Caco-2 (cell line): ENCODE measurements at regions not wholly inside any gene's neighbourhood (a gene's known extent, or its start where the extent isn't known, plus 50 kb on each side); places are given as distances from the start of the nearest gene placed in this dataset.

ENCODE experiments used
- BruUV-seq: library from RNA; stranded (reverse); fragments of 400-500 nt; replicated peaks from 2 replicates; lab custom pipeline; 2021; lab: Mats Ljungman, UMichigan
- CTCF ChIA-PET: fragments of 300-600 bp; sonication (Branson Sonifier 250); formaldehyde crosslinking; loops from one replicate; lab custom pipeline; 2022; ENCODE audit warnings: antibody characterized with exemption; lab: Charles Lee
- POLR2A ChIA-PET: fragments of 300-600 bp; sonication (Branson Sonifier 250); formaldehyde crosslinking; loops from one replicate; lab custom pipeline; 2022; ENCODE audit warnings: antibody characterized with exemption; lab: Charles Lee
- DNase-seq, 2 experiments: peaks; one replicate each; pipeline versions ENCODE4 v3.0.0 to v3.0.0-alpha.2; 2020 to 2022
- H3K27me3 ChIP-seq: replicated peaks from 2 replicates; pipeline ENCODE4 v1.6.0; 2011; ENCODE audit warnings: low read length; ENCODE audit not compliant: control insufficient read depth, insufficient read depth
- H3K36me3 ChIP-seq: 2 replicates; pipeline ENCODE4 v1.5.1; 2011; ENCODE audit warnings: low read length; ENCODE audit not compliant: control insufficient read depth, insufficient read depth
- H3K4me1 ChIP-seq: fragments of 250-450 bp; sonication (Bioruptor Pico); 2 replicates; pipeline ENCODE4 v1.5.1; 2020; ENCODE audit warnings: mild to moderate bottlenecking
- H3K4me3 ChIP-seq: 2 replicates; pipeline ENCODE4 v1.5.1; 2011; ENCODE audit warnings: low read depth, mild to moderate bottlenecking, control low read depth, low read length
- H3K9me3 ChIP-seq: fragments of 250-450 bp; sonication (Bioruptor Pico); 2 replicates; pipeline ENCODE4 v1.5.1; 2020; ENCODE audit warnings: mild to moderate bottlenecking, moderate library complexity
- H3K27ac Mint-ChIP-seq: one replicate; pipeline ENCODE4 v1.8.0; 2022; ENCODE audit warnings: mixed read lengths; ENCODE audit not compliant: unreplicated experiment
- H3K27me3 Mint-ChIP-seq: one replicate; pipeline ENCODE4 v1.8.0; 2022; ENCODE audit warnings: mixed read lengths; ENCODE audit not compliant: insufficient read depth, unreplicated experiment
- H3K36me3 Mint-ChIP-seq: one replicate; pipeline ENCODE4 v1.8.0; 2022; ENCODE audit warnings: mild to moderate bottlenecking, mixed read lengths; ENCODE audit not compliant: insufficient read depth, unreplicated experiment
- H3K4me1 Mint-ChIP-seq: one replicate; pipeline ENCODE4 v1.8.0; 2022; ENCODE audit warnings: low read depth, mixed read lengths; ENCODE audit not compliant: unreplicated experiment
- H3K4me3 Mint-ChIP-seq: one replicate; pipeline ENCODE4 v1.8.0; 2022; ENCODE audit warnings: mild to moderate bottlenecking, moderate library complexity, mixed read lengths; ENCODE audit not compliant: unreplicated experiment
- H3K9me3 Mint-ChIP-seq: one replicate; pipeline ENCODE4 v1.8.0; 2022; ENCODE audit warnings: mixed read lengths; ENCODE audit not compliant: unreplicated experiment
- intact Hi-C: fragments of 100-400 bp; cut with micrococcal nuclease; formaldehyde crosslinking; loops from one replicate; pipeline ENCODE4 v1.10.0; 2022; ENCODE audit not compliant: unreplicated experiment
- TF ChIP-seq, protein P1 (sequence below), 2 experiments: fragments of 200-600 bp in 1 of 2; IDR thresholded peaks; 1 replicate in 1 of 2; 2 replicates in 1 of 2; pipeline versions ENCODE4 v1.5.1 to v1.8.0; 2011 to 2022; ENCODE audit warnings: antibody characterized with exemption in 1 of 2, control low read depth in 1 of 2, inconsistent platforms in 1 of 2, low read depth in 1 of 2, low read length in 1 of 2, mild to moderate bottlenecking in 1 of 2, moderate library complexity in 1 of 2; ENCODE audit not compliant: insufficient read depth in 1 of 2, severe bottlenecking in 1 of 2, unreplicated experiment in 1 of 2

DNA sequence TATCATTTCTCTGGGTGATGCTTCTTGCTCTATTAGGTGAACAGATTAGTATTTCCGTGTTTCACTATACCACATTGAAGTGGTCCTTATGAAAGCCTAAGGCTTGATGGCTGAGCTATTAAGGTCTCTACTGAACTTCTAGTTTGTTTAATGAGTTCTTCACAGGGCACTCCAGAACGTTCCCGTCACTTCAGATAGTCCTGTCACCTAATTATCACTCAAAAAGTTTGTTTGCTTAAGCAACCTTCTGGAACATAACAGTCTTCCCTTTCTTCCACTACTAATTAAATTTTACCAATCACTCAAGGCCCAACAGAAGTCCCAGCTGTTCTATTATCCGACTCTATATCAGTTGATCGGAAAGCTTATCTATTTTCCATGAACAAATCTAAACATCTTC lies 104.6 kb upstream of the ZC3H11B start:
- H3K4me1 Mint-ChIP-seq = no peaks in the 10 kb centered on the region
- H3K9me3 Mint-ChIP-seq = no peaks in the 10 kb centered on the region
- no peak overlapping the region for H3K4me3 ChIP-seq
- peaks cover 9% of the 10 kb centered on the region for H3K27me3 Mint-ChIP-seq
- no peak overlapping the region for H3K4me3 Mint-ChIP-seq
- no peak overlapping the region for H3K27ac Mint-ChIP-seq
- TF ChIP-seq, protein P1, sequence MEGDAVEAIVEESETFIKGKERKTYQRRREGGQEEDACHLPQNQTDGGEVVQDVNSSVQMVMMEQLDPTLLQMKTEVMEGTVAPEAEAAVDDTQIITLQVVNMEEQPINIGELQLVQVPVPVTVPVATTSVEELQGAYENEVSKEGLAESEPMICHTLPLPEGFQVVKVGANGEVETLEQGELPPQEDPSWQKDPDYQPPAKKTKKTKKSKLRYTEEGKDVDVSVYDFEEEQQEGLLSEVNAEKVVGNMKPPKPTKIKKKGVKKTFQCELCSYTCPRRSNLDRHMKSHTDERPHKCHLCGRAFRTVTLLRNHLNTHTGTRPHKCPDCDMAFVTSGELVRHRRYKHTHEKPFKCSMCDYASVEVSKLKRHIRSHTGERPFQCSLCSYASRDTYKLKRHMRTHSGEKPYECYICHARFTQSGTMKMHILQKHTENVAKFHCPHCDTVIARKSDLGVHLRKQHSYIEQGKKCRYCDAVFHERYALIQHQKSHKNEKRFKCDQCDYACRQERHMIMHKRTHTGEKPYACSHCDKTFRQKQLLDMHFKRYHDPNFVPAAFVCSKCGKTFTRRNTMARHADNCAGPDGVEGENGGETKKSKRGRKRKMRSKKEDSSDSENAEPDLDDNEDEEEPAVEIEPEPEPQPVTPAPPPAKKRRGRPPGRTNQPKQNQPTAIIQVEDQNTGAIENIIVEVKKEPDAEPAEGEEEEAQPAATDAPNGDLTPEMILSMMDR (IDR thresholded peaks at IDR 0.05; ENCODE audit: insufficient read depth in 1 of 2, low read depth in 1 of 2, low read length in 1 of 2, severe bottlenecking in 1 of 2, unreplicated experiment in 1 of 2) = no peak
- intact Hi-C loops = no loop called here
- H3K9me3 ChIP-seq = no peaks in the 10 kb centered on the region
- no TSS peak for BruUV-seq
- H3K27me3 ChIP-seq = no peaks in the 10 kb centered on the region
- no peak for DNase-seq
- no peaks in the 10 kb centered on the region for H3K36me3 ChIP-seq
- ChIA-PET POLR2A (no interaction called here), CTCF (no interaction called here)
- H3K36me3 Mint-ChIP-seq = no peaks in the 10 kb centered on the region
- no peaks in the 10 kb centered on the region for H3K4me1 ChIP-seq

DNA sequence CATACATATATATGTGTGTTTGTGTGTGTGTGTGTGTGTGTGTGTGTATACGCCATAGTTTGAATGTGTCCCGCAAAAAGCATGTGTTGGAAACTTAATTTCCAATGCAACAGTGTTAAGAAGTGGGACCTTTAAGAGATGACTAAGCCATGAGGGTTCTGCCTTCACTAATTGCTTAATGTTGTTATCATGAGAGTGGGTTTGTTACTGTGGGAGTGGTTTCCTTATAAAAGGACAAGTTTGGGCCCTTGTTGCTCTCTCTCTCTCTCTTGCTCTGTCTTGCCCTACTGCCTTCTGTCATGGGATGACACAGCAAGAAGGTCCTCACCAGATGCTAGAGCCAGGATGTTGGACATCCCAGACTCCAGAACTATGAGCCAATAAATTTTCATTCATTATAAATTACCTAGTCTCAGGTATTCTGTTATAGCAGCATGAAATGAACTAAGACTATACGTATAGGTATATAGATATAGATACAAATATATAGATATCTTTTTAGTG lies 103.8 kb upstream of the ZC3H11B start:
- POLR2A ChIA-PET = no interaction called here
- no peaks in the 10 kb centered on the region for H3K9me3 Mint-ChIP-seq
- no peaks in the 10 kb centered on the region for H3K4me1 ChIP-seq
- no peak overlapping the region for H3K4me3 Mint-ChIP-seq
- H3K9me3 ChIP-seq = no peaks in the 10 kb centered on the region
- H3K27me3 Mint-ChIP-seq = peaks cover 9% of the 10 kb centered on the region
- BruUV-seq = no TSS peak
- intact Hi-C loops = no loop called here
- no peaks in the 10 kb centered on the region for H3K27me3 ChIP-seq
- H3K27ac Mint-ChIP-seq = no peak overlapping the region
- H3K4me1 Mint-ChIP-seq = no peaks in the 10 kb centered on the region
- CTCF ChIA-PET = no interaction called here
- H3K36me3 Mint-ChIP-seq = no peaks in the 10 kb centered on the region
- H3K36me3 ChIP-seq = no peaks in the 10 kb centered on the region
- no peak overlapping the region for H3K4me3 ChIP-seq
- no peak for DNase-seq
- TF ChIP-seq, protein P1 (IDR thresholded peaks at IDR 0.05; ENCODE audit: insufficient read depth in 1 of 2, low read depth in 1 of 2, low read length in 1 of 2, severe bottlenecking in 1 of 2, unreplicated experiment in 1 of 2) = no peak

GRCh38 chr1:219713981-219714381 lies 101.1 kb upstream of the ZC3H11B start:
- H3K27me3 ChIP-seq = no peaks in the 10 kb centered on the region
- no peak overlapping the region for H3K4me3 ChIP-seq
- H3K36me3 ChIP-seq = no peaks in the 10 kb centered on the region
- no peak for DNase-seq
- Mint-ChIP-seq H3K27me3 (peaks cover 12% of the 10 kb centered on the region), H3K9me3 (no peaks in the 10 kb centered on the region), H3K36me3 (no peaks in the 10 kb centered on the region), H3K4me1 (no peaks in the 10 kb centered on the region), H3K27ac (no peak overlapping the region), H3K4me3 (no peak overlapping the region)
- no peaks in the 10 kb centered on the region for H3K9me3 ChIP-seq
- CTCF ChIA-PET = no interaction called here
- H3K4me1 ChIP-seq = no peaks in the 10 kb centered on the region
- POLR2A ChIA-PET = no interaction called here
- intact Hi-C loops = no loop called here
- TF ChIP-seq, protein P1 (IDR thresholded peaks at IDR 0.05; ENCODE audit: insufficient read depth in 1 of 2, low read depth in 1 of 2, low read length in 1 of 2, severe bottlenecking in 1 of 2, unreplicated experiment in 1 of 2) = no peak
- no TSS peak for BruUV-seq
